ENCODE measurements at regions not wholly inside any gene's neighbourhood (a gene's known extent, or its start where the extent isn't known, plus 50 kb on each side); places are given as distances from the start of the nearest gene placed in this dataset.

DNA sequence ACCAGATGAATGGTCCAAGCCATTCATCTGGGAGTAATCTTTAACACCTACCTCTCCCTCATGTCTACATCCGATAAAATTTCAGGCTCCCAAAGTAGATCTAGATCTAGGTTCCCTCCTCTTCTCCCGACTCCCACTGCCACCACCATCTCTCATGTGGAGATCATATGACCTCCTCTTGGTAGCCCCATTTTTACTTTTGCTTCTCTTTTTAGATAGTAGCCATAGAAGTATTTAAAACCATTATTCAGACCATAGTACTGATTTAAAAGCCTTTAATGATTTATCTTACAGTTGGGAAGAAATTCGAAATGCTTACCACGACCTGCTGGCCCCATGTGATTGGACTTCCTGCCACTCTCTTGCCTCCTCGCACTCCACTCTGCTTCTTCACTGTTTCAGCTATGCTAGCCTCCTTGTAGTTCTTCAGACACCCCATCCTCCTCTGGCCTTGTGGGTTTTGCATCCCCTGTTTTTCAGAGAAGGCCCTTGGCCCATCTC lies 98.5 kb downstream of the RASSF10 start:
- no peak overlapping the region for H3K9ac ChIP-seq
- H2AFZ ChIP-seq = no peak overlapping the region
- no peaks in the 10 kb centered on the region for H3K9me3 ChIP-seq (ENCODE audit: control insufficient read depth, low read length)
- H3K4me1 ChIP-seq = peaks cover 12% of the 10 kb centered on the region
- H3K4me3 ChIP-seq (ENCODE audit: low read depth, low read length) = no peak overlapping the region
- no peak overlapping the region for H3K4me2 ChIP-seq (ENCODE audit: low read length)
- TF ChIP-seq, protein P1, sequence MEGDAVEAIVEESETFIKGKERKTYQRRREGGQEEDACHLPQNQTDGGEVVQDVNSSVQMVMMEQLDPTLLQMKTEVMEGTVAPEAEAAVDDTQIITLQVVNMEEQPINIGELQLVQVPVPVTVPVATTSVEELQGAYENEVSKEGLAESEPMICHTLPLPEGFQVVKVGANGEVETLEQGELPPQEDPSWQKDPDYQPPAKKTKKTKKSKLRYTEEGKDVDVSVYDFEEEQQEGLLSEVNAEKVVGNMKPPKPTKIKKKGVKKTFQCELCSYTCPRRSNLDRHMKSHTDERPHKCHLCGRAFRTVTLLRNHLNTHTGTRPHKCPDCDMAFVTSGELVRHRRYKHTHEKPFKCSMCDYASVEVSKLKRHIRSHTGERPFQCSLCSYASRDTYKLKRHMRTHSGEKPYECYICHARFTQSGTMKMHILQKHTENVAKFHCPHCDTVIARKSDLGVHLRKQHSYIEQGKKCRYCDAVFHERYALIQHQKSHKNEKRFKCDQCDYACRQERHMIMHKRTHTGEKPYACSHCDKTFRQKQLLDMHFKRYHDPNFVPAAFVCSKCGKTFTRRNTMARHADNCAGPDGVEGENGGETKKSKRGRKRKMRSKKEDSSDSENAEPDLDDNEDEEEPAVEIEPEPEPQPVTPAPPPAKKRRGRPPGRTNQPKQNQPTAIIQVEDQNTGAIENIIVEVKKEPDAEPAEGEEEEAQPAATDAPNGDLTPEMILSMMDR (IDR thresholded peaks at IDR 0.05) = no peak
- no peak overlapping the region for H3K27ac ChIP-seq
- no peaks in the 10 kb centered on the region for H3K27me3 ChIP-seq (ENCODE audit: control insufficient read depth, insufficient read depth, low read length)
- H3K79me2 ChIP-seq = no peaks in the 10 kb centered on the region
- no peaks in the 10 kb centered on the region for H3K36me3 ChIP-seq (ENCODE audit: control insufficient read depth, insufficient read depth, low read length)

DNA sequence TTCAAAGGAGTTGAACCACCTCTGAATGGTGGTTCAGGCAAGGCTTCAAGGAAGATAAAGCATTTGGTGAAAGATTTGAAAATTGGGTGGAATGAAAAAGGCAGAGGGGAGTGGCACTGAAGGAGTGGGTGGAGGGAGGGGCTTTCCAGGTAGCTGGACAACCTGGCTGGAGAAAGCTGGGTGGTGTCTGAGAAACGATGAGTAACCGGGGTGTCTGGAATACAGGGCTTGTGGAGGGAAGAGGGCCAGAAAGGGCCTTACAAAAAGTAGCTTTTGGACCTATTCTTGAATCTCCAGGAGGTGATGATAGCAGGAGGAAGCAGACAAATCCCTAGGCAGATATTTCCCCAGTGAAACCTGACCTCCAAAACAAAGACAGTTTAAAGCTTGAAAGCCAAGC lies 99.3 kb downstream of the RASSF10 start:
- Histone ChIP-seq H3K27ac (no peak overlapping the region), H3K36me3 (ENCODE audit: control insufficient read depth, insufficient read depth, low read length) (no peaks in the 10 kb centered on the region), H3K79me2 (no peaks in the 10 kb centered on the region), H3K9me3 (ENCODE audit: control insufficient read depth, low read length) (no peaks in the 10 kb centered on the region), H3K27me3 (ENCODE audit: control insufficient read depth, insufficient read depth, low read length) (no peaks in the 10 kb centered on the region), H3K9ac (no peak overlapping the region), H3K4me2 (ENCODE audit: low read length) (no peak overlapping the region), H2AFZ (no peak overlapping the region), H3K4me1 (peaks cover 12% of the 10 kb centered on the region), H3K4me3 (ENCODE audit: low read depth, low read length) (no peak overlapping the region)
- TF ChIP-seq, protein P1 (IDR thresholded peaks at IDR 0.05) = no peak

DNA sequence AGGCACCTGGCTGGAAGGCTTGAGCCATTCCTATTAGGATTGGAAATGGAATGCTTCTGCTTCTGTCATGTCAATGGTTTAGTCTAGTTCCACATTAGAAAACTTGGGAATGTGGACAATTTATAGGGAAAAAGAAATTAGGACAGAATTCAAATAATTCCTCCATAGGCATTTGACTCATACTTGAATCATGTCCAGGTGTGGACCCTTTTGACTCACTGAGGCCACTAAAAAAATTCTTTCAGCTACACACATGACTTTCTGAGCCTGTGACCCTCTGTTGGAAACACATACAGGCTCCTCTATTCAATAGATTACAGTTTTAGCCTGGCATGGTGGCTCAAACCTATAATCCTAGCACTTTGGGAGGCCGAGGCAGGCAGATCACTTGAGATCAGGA lies 100.5 kb downstream of the RASSF10 start:
- TF ChIP-seq, protein P1 (IDR thresholded peaks at IDR 0.05) = no peak
- Histone ChIP-seq H3K4me3 (ENCODE audit: low read depth, low read length) (no peak overlapping the region), H3K27me3 (ENCODE audit: control insufficient read depth, insufficient read depth, low read length) (no peaks in the 10 kb centered on the region), H3K27ac (no peak overlapping the region), H3K9me3 (ENCODE audit: control insufficient read depth, low read length) (no peaks in the 10 kb centered on the region), H3K9ac (no peak overlapping the region), H3K36me3 (ENCODE audit: control insufficient read depth, insufficient read depth, low read length) (no peaks in the 10 kb centered on the region), H2AFZ (no peak overlapping the region), H3K4me2 (ENCODE audit: low read length) (no peak overlapping the region), H3K4me1 (peaks cover 18% of the 10 kb centered on the region), H3K79me2 (no peaks in the 10 kb centered on the region)

DNA sequence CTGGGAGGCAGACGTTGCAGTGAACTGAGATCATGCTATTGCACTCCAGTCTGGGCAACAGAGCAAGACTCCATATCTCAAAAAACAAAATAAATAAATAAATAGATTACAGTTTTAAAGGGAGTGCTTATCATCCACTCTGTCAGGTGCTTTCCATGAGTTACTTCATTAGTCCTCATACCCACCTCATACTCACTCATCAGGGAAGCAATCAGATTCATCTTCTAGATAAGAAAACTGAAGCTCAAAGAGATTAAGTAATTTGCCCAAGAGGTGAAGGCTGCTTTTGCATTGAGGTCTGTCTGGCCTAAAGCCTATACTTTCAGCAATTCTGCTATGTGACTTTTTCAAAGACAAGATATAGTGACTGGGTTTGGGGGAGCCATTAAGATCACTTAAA lies 101.0 kb downstream of the RASSF10 start:
- peaks cover 19% of the 10 kb centered on the region for H3K4me1 ChIP-seq

More for the DNA sequence above, 101.0 kb downstream of the RASSF10 start:
- H2AFZ ChIP-seq = no peak overlapping the region
- no peaks in the 10 kb centered on the region for H3K79me2 ChIP-seq
- TF ChIP-seq, protein P1 (IDR thresholded peaks at IDR 0.05) = no peak
- H3K27me3 ChIP-seq (ENCODE audit: control insufficient read depth, insufficient read depth, low read length) = no peaks in the 10 kb centered on the region
- no peaks in the 10 kb centered on the region for H3K36me3 ChIP-seq (ENCODE audit: control insufficient read depth, insufficient read depth, low read length)
- H3K27ac ChIP-seq = no peak overlapping the region
- no peak overlapping the region for H3K9ac ChIP-seq
- no peak overlapping the region for H3K4me3 ChIP-seq (ENCODE audit: low read depth, low read length)
- no peaks in the 10 kb centered on the region for H3K9me3 ChIP-seq (ENCODE audit: control insufficient read depth, low read length)
- no peak overlapping the region for H3K4me2 ChIP-seq (ENCODE audit: low read length)

All from parathyroid adenoma (tissue), 2 donors.